ENCODE measurements at regions not wholly inside any gene's neighbourhood (a gene's known extent, or its start where the extent isn't known, plus 50 kb on each side); places are given as distances from the start of the nearest gene placed in this dataset.

DNA sequence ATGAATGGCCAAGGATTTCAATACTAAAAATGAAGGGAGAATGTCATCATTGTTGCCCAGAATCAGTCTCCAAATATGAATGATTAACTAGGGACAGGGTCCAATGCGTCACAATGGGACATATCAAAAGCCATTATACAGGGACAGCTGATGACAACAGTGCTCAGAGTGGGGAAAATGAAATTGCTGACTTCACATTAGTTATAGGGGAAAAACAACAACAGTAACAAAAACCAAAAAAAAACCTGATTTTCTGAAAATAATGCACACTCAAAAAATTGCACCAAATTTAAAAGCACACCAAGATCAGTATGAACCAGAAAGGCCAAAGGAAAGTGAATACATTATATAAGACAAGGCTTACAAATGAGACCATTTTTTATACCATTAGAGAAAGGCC is 353.2 kb upstream of the SOX5 start:
- no peak overlapping the region for H3K4me2 ChIP-seq (replicated peaks; ENCODE audit: low read depth, low read length, poor library complexity, severe bottlenecking)
- no peak overlapping the region for H3K9ac ChIP-seq (ENCODE audit: low read length)
- Mint-ChIP-seq H3K9me3 (ENCODE audit: insufficient read depth) (no peaks in the 10 kb centered on the region), H3K27ac (no peak overlapping the region), H3K4me3 (no peak overlapping the region), H3K4me1 (peaks cover 9% of the 10 kb centered on the region), H3K27me3 (no peaks in the 10 kb centered on the region)
- H3K36me3 ChIP-seq (replicated peaks in 1 of 2; ENCODE audit: control extremely low read depth in 1 of 2, control insufficient read depth in 1 of 2, extremely low read depth in 1 of 2, insufficient read depth in 2 of 2, low read length in 1 of 2) = no peaks in the 10 kb centered on the region
- H3K27ac ChIP-seq (ENCODE audit: low read length in 2 of 2) = no peak overlapping the region
- no peaks in the 10 kb centered on the region for H4K20me1 ChIP-seq (ENCODE audit: control insufficient read depth, insufficient read depth, low read length, poor library complexity, severe bottlenecking)
- H3K9me3 ChIP-seq (ENCODE audit: control extremely low read depth in 1 of 3, control insufficient read depth in 2 of 3, insufficient read depth in 1 of 3, low read length in 2 of 3) = no peaks in the 10 kb centered on the region
- POLR2A ChIA-PET = no interaction called here
- H3K79me2 ChIP-seq (ENCODE audit: control insufficient read depth, insufficient read depth, low read length) = no peaks in the 10 kb centered on the region
- no peak for DNase-seq
- H3K27me3 ChIP-seq (replicated peaks in 1 of 4; ENCODE audit: control extremely low read depth in 1 of 4, control insufficient read depth in 3 of 4, insufficient read depth in 4 of 4, low read length in 3 of 4) = no peaks in the 10 kb centered on the region
- no peak overlapping the region for H3K4me3 ChIP-seq (ENCODE audit: control extremely low read depth in 1 of 5, extremely low read depth in 1 of 5, insufficient read depth in 1 of 5, low read depth in 2 of 5, low read length in 4 of 5)
- H3K4me1 ChIP-seq (ENCODE audit: control insufficient read depth in 2 of 2, insufficient read depth in 2 of 2, low read length in 2 of 2) = peaks cover 1 to 3% of the 10 kb centered on the region in 2 donors
- WGBS (ENCODE audit: insufficient coverage) = no CpG with 5 or more reads among the region's 1 CpG
- CTCF ChIA-PET = no interaction called here
- TF ChIP-seq, protein P1, sequence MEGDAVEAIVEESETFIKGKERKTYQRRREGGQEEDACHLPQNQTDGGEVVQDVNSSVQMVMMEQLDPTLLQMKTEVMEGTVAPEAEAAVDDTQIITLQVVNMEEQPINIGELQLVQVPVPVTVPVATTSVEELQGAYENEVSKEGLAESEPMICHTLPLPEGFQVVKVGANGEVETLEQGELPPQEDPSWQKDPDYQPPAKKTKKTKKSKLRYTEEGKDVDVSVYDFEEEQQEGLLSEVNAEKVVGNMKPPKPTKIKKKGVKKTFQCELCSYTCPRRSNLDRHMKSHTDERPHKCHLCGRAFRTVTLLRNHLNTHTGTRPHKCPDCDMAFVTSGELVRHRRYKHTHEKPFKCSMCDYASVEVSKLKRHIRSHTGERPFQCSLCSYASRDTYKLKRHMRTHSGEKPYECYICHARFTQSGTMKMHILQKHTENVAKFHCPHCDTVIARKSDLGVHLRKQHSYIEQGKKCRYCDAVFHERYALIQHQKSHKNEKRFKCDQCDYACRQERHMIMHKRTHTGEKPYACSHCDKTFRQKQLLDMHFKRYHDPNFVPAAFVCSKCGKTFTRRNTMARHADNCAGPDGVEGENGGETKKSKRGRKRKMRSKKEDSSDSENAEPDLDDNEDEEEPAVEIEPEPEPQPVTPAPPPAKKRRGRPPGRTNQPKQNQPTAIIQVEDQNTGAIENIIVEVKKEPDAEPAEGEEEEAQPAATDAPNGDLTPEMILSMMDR (IDR thresholded peaks at IDR 0.05) = no peak
- no peak for TF ChIP-seq EZH2 (IDR thresholded peaks at IDR 0.05; ENCODE audit: borderline replicate concordance, insufficient read depth, low read depth, low read length, poor library complexity, severe bottlenecking)
- ATAC-seq (ENCODE audit: low read depth) = no peak
- intact Hi-C loops (cut with micrococcal nuclease) = no loop called here
- no peak overlapping the region for H2AFZ ChIP-seq (ENCODE audit: insufficient read depth, low read depth, low read length, poor library complexity, severe bottlenecking)

DNA sequence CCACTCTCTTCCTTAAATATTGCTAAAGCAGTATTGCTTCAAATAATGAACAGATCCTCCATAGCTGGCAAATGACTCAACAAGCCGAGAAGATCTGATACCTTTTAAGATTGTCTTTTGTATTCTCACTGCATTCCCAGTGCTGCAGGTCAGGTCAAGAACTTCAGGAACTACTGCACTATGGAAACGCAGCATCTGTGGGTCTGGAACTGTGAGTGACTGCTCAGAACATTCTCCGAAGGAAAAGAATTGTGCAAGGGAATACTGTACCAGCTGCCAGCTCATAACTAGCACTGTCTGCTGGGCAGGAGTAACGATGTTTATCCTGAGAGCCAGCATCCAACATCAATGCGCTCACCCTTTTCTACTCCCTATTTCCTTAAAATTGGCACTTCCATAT is 348.0 kb upstream of the SOX5 start:
- Mint-ChIP-seq H3K27me3 (no peaks in the 10 kb centered on the region), H3K4me1 (no peaks in the 10 kb centered on the region), H3K9me3 (ENCODE audit: insufficient read depth) (no peaks in the 10 kb centered on the region), H3K4me3 (no peak overlapping the region), H3K27ac (no peak overlapping the region)
- Histone ChIP-seq H2AFZ (ENCODE audit: insufficient read depth, low read depth, low read length, poor library complexity, severe bottlenecking) (no peak overlapping the region), H3K9me3 (ENCODE audit: control extremely low read depth in 1 of 3, control insufficient read depth in 2 of 3, insufficient read depth in 1 of 3, low read length in 2 of 3) (no peaks in the 10 kb centered on the region), H3K4me3 (ENCODE audit: control extremely low read depth in 1 of 5, extremely low read depth in 1 of 5, insufficient read depth in 1 of 5, low read depth in 2 of 5, low read length in 4 of 5) (no peak overlapping the region), H3K9ac (ENCODE audit: low read length) (no peak overlapping the region), H3K4me2 (replicated peaks; ENCODE audit: low read depth, low read length, poor library complexity, severe bottlenecking) (no peak overlapping the region), H3K27me3 (replicated peaks in 1 of 4; ENCODE audit: control extremely low read depth in 1 of 4, control insufficient read depth in 3 of 4, insufficient read depth in 4 of 4, low read length in 3 of 4) (no peaks in the 10 kb centered on the region), H4K20me1 (ENCODE audit: control insufficient read depth, insufficient read depth, low read length, poor library complexity, severe bottlenecking) (no peaks in the 10 kb centered on the region), H3K36me3 (replicated peaks in 1 of 2; ENCODE audit: control extremely low read depth in 1 of 2, control insufficient read depth in 1 of 2, extremely low read depth in 1 of 2, insufficient read depth in 2 of 2, low read length in 1 of 2) (no peaks in the 10 kb centered on the region), H3K4me1 (ENCODE audit: control insufficient read depth in 2 of 2, insufficient read depth in 2 of 2, low read length in 2 of 2) (no peaks in the 10 kb centered on the region), H3K79me2 (ENCODE audit: control insufficient read depth, insufficient read depth, low read length) (no peaks in the 10 kb centered on the region), H3K27ac (ENCODE audit: low read length in 2 of 2) (no peak overlapping the region)
- intact Hi-C loops (cut with micrococcal nuclease) = no loop called here
- WGBS (ENCODE audit: insufficient coverage) = 100% methylated on average over 2 of the region's 5 CpGs
- no peak for DNase-seq
- ATAC-seq (ENCODE audit: low read depth) = no peak
- CTCF ChIA-PET = no interaction called here
- POLR2A ChIA-PET = no interaction called here
- no peak for TF ChIP-seq EZH2 (IDR thresholded peaks at IDR 0.05; ENCODE audit: borderline replicate concordance, insufficient read depth, low read depth, low read length, poor library complexity, severe bottlenecking)
- TF ChIP-seq, protein P1 (IDR thresholded peaks at IDR 0.05) = no peak
